NB4 (cell line): ENCODE measurements at regions not wholly inside any gene's neighbourhood (a gene's known extent, or its start where the extent isn't known, plus 50 kb on each side); places are given as distances from the start of the nearest gene placed in this dataset.

Experiments
- DNase-seq: peaks from one replicate; pipeline ENCODE4 v3.0.0; 2010; ENCODE audit warnings: low read depth
- H3K4me3 ChIP-seq: one replicate; pipeline ENCODE4 v1.5.1; 2011; ENCODE audit warnings: mild to moderate bottlenecking, low read depth, low read length, moderate library complexity
- MYC ChIP-seq: IDR thresholded peaks from 2 replicates; pipeline ENCODE4 v1.6.1; 2011; ENCODE audit warnings: low read depth, low read length
- POLR2A ChIP-seq: IDR thresholded peaks from 2 replicates; pipeline ENCODE4 v1.6.1; 2011; ENCODE audit warnings: mild to moderate bottlenecking; ENCODE audit not compliant: insufficient read length; ENCODE audit errors: extremely low read depth
- TF ChIP-seq, protein P1 (sequence below): IDR thresholded peaks from 2 replicates; pipeline ENCODE4 v1.6.1; 2011; ENCODE audit warnings: low read depth, low read length
- TF ChIP-seq, protein P2 (sequence below): IDR thresholded peaks from one replicate; pipeline ENCODE4 v1.5.1; 2012; ENCODE audit warnings: low read depth, low read length

DNA sequence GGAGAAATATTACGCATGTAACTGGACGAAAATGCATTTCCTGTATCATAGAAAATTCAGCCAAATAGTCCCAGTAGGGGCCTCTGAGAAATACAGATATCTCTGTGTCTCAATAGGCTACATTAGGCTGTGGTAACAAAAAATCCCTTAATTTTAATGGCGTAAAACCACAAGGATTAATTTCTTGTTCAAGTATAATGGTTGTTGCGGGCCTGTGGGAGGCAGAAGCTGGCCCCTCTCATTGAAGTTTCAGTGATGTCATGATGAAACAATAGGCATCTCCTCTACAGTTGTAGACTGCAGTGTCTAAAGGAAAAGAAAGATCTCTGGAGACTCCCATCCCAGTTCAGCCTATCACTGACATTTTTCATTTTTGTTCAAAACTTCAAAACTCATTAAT is 1625.6 kb upstream of the C9orf72 start:
- no peak overlapping the region for H3K4me3 ChIP-seq
- no peak for DNase-seq
- TF ChIP-seq, protein P1, sequence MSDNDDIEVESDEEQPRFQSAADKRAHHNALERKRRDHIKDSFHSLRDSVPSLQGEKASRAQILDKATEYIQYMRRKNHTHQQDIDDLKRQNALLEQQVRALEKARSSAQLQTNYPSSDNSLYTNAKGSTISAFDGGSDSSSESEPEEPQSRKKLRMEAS: no peak
- no peak for TF ChIP-seq POLR2A
- TF ChIP-seq, protein P2, sequence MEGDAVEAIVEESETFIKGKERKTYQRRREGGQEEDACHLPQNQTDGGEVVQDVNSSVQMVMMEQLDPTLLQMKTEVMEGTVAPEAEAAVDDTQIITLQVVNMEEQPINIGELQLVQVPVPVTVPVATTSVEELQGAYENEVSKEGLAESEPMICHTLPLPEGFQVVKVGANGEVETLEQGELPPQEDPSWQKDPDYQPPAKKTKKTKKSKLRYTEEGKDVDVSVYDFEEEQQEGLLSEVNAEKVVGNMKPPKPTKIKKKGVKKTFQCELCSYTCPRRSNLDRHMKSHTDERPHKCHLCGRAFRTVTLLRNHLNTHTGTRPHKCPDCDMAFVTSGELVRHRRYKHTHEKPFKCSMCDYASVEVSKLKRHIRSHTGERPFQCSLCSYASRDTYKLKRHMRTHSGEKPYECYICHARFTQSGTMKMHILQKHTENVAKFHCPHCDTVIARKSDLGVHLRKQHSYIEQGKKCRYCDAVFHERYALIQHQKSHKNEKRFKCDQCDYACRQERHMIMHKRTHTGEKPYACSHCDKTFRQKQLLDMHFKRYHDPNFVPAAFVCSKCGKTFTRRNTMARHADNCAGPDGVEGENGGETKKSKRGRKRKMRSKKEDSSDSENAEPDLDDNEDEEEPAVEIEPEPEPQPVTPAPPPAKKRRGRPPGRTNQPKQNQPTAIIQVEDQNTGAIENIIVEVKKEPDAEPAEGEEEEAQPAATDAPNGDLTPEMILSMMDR: no peak
- TF ChIP-seq MYC: no peak

DNA sequence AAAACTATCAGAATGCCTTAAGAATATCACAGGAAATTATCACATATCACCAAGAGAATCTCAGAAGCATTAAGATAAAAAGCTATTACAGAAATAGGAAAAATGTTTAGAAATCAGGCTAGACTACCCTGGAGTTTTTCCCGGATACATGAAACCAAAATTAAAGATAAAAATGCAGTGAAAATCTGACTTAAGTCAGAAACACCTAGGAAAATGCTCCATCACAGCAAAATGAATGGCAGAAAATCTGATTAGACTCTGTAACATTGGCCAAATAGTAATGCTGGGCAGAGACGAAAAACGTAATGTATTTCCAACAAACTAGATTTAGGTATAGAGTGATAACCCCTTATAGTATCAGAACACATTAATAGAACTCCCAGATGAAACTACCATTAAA is 1626.7 kb upstream of the C9orf72 start:
- H3K4me3 ChIP-seq: no peak overlapping the region
- TF ChIP-seq MYC (no peak), POLR2A (no peak)
- TF ChIP-seq, protein P2: no peak
- TF ChIP-seq, protein P1: no peak

DNA sequence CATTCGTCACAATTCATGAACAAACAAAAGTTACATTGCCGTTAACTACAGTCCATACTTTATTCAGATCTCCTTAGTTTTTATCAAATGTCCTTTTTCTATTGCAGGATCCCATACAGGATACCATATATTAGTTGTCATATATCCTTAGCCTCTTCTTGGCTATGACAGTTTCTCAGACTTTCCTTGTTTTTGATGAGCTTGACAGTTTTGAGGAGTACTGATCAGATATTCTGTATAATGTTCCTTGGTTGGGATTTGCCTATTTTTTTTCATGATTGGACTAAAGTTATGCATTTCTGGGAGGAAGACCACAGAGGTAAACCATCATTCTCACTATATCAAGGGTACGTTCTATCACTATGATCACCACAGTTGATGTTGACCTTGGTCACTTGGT is 1627.4 kb upstream of the C9orf72 start:
- DNase-seq: no peak
- H3K4me3 ChIP-seq: no peak overlapping the region
- no peak for TF ChIP-seq POLR2A
- TF ChIP-seq, protein P2: no peak
- TF ChIP-seq, protein P1: no peak
- no peak for TF ChIP-seq MYC

More for the DNA sequence above, 1626.7 kb upstream of the C9orf72 start:
- DNase-seq: no peak

DNA sequence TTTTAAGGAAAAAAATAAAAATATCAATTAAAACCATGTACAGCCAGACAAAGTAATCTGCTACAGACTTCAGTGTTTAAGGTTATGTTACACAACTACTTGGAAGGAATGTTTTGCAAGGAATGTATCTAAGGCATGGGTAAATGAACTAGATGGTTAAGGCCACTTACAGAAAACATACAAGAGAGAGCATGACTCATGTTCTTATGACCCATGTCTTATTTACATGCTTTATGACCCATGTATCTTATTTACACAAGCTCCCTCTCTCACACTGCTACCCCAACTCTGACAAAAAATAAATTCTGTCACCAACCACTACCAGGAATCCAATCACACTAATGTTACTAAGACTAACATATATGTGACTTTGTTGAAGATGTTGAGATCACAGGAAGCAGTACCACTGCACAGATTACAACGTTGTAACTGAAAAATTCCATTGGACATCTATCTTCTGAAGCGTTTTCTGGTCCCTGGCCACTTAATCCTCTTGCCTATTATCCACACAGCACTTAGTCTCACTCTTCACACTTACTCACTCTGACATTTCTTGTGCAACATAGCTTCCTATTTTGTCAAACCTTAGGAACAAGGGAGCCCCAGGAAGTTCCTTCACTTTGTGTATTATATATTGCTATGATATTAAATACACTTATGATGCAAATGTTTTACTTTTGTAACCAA is 1630.1 kb upstream of the C9orf72 start:
- no peak overlapping the region for H3K4me3 ChIP-seq
- DNase-seq: no peak
- TF ChIP-seq, protein P2: no peak
- TF ChIP-seq POLR2A (no peak), MYC (no peak)
- TF ChIP-seq, protein P1: no peak

DNA sequence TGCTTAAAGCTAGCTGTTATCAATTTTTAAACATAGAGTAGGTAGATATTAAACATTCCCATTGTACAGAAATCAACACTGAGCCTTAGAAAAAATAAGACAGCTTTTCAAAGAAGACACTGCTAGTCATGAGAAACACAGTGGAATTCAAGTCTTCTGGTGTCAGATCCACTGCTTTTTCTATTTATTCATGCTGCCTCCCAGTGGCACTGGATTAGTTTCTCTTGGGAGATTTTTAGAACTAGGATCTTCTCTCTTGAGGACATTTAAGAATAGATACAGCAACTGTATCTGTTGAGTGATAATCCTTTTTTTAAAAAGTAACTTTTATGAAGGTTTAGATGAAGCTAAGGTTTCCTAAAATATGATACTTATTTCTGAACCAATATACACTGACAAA is 1635.4 kb upstream of the C9orf72 start:
- H3K4me3 ChIP-seq: no peak overlapping the region
- no peak for TF ChIP-seq POLR2A
- no peak for TF ChIP-seq MYC
- TF ChIP-seq, protein P2: no peak
- TF ChIP-seq, protein P1: no peak
- DNase-seq: no peak
